ENCODE measurements at regions not wholly inside any gene's neighbourhood (a gene's known extent, or its start where the extent isn't known, plus 50 kb on each side); places are given as distances from the start of the nearest gene placed in this dataset.

- Histone ChIP-seq H3K27ac (no peak overlapping the region), H3K4me3 (ENCODE audit: low read depth, low read length) (no peak overlapping the region), H3K36me3 (replicated peaks) (no peaks in the 10 kb centered on the region), H3K27me3 (replicated peaks) (no peaks in the 10 kb centered on the region)
- DNase-seq, result no peak
- in situ Hi-C loops (cut with HindIII; ENCODE audit: low pct_ligation_motif_present, low sequenced_read_pairs), result no loop called here
- no peak for TF ChIP-seq CTCF (IDR thresholded peaks at IDR 0.05; ENCODE audit: low read depth, low read length, missing control alignments)
Observed at GRCh38 chr11:98944461-98944860, 76.3 kb upstream of the CNTN5 start.

- H3K4me3 ChIP-seq (ENCODE audit: low read depth, low read length), result no peak overlapping the region
- no peaks in the 10 kb centered on the region for H3K27me3 ChIP-seq (replicated peaks)
- TF ChIP-seq CTCF (IDR thresholded peaks at IDR 0.05; ENCODE audit: low read depth, low read length, missing control alignments), result no peak
- in situ Hi-C loops (cut with HindIII; ENCODE audit: low pct_ligation_motif_present, low sequenced_read_pairs), result no loop called here
- H3K27ac ChIP-seq, result no peak overlapping the region
- no peaks in the 10 kb centered on the region for H3K36me3 ChIP-seq (replicated peaks)
- DNase-seq, result no peak
Observed at GRCh38 chr11:98952107-98952506, 68.6 kb upstream of the CNTN5 start.

- in situ Hi-C loops (cut with HindIII; ENCODE audit: low pct_ligation_motif_present, low sequenced_read_pairs), result no loop called here
- H3K27me3 ChIP-seq (replicated peaks), result no peaks in the 10 kb centered on the region
- no peak for DNase-seq
- H3K4me3 ChIP-seq (ENCODE audit: low read depth, low read length), result no peak overlapping the region
- no peak for TF ChIP-seq CTCF (IDR thresholded peaks at IDR 0.05; ENCODE audit: low read depth, low read length, missing control alignments)
- no peak overlapping the region for H3K27ac ChIP-seq
- H3K36me3 ChIP-seq (replicated peaks), result no peaks in the 10 kb centered on the region
Observed at GRCh38 chr11:98955551-98955950, 65.2 kb upstream of the CNTN5 start.

- H3K27me3 ChIP-seq (replicated peaks), result no peaks in the 10 kb centered on the region
- no peak overlapping the region for H3K4me3 ChIP-seq (ENCODE audit: low read depth, low read length)
- no peak for TF ChIP-seq CTCF (IDR thresholded peaks at IDR 0.05; ENCODE audit: low read depth, low read length, missing control alignments)
- H3K36me3 ChIP-seq (replicated peaks), result no peaks in the 10 kb centered on the region
- DNase-seq, result no peak
- in situ Hi-C loops (cut with HindIII; ENCODE audit: low pct_ligation_motif_present, low sequenced_read_pairs), result no loop called here
- H3K27ac ChIP-seq, result no peak overlapping the region
Observed at GRCh38 chr11:98964146-98964545, 56.6 kb upstream of the CNTN5 start.

GRCh38 chr11:98965358-98965757, 55.4 kb upstream of the CNTN5 start:
- in situ Hi-C loops (cut with HindIII; ENCODE audit: low pct_ligation_motif_present, low sequenced_read_pairs), result no loop called here
- TF ChIP-seq CTCF (IDR thresholded peaks at IDR 0.05; ENCODE audit: low read depth, low read length, missing control alignments), result no peak

GRCh38 chr11:98965775-98966174, 55.0 kb upstream of the CNTN5 start:
- Histone ChIP-seq H3K36me3 (replicated peaks) (no peaks in the 10 kb centered on the region), H3K27me3 (replicated peaks) (no peaks in the 10 kb centered on the region), H3K27ac (no peak overlapping the region), H3K4me3 (ENCODE audit: low read depth, low read length) (no peak overlapping the region)
- DNase-seq, result no peak
- in situ Hi-C loops (cut with HindIII; ENCODE audit: low pct_ligation_motif_present, low sequenced_read_pairs), result no loop called here
- TF ChIP-seq CTCF (IDR thresholded peaks at IDR 0.05; ENCODE audit: low read depth, low read length, missing control alignments), result no peak

More at GRCh38 chr11:98965358-98965757, 55.4 kb upstream of the CNTN5 start:
- DNase-seq, result no peak
- Histone ChIP-seq H3K27ac (no peak overlapping the region), H3K4me3 (ENCODE audit: low read depth, low read length) (no peak overlapping the region), H3K27me3 (replicated peaks) (no peaks in the 10 kb centered on the region), H3K36me3 (replicated peaks) (no peaks in the 10 kb centered on the region)

Measured in brain microvascular endothelial cell (primary cell).